A673 (cell line): ENCODE measurements at regions not wholly inside any gene's neighbourhood (a gene's known extent, or its start where the extent isn't known, plus 50 kb on each side); places are given as distances from the start of the nearest gene placed in this dataset.

ENCODE experiments used
- BruUV-seq: library from RNA; stranded (reverse); fragments of 400-500 nt; replicated peaks from 2 replicates; lab custom pipeline; 2021; lab: Mats Ljungman, UMichigan
- CTCF ChIA-PET: fragments of 300-600 bp; sonication (Branson Sonifier 250); formaldehyde crosslinking; loops from one replicate; lab custom pipeline; 2022; ENCODE audit warnings: antibody characterized with exemption; lab: Charles Lee
- POLR2A ChIA-PET: fragments of 300-600 bp; sonication (Branson Sonifier 250); formaldehyde crosslinking; loops from one replicate; lab custom pipeline; 2022; ENCODE audit warnings: antibody characterized with exemption; ENCODE audit not compliant: low non-redundant PET; lab: Charles Lee
- DNase-seq: peaks from one replicate; pipeline ENCODE4 v3.0.0-alpha.2; 2015; ENCODE audit warnings: low spot score
- H3K27ac ChIP-seq: fragments of 200-600 bp; sonication (generic); 2 replicates; pipeline ENCODE4 v1.5.1; 2016; ENCODE audit warnings: mixed run types, low read depth, mild to moderate bottlenecking, mixed read lengths, antibody characterized with exemption, low read length; ENCODE audit not compliant: poor library complexity, severe bottlenecking
- H3K27me3 ChIP-seq: fragments of 200-600 bp; sonication (generic); replicated peaks from 2 replicates; pipeline ENCODE4 v1.6.1; 2017; ENCODE audit warnings: mixed run types, low read depth, mild to moderate bottlenecking, mixed read lengths, antibody characterized with exemption, low read length; ENCODE audit not compliant: insufficient read depth, poor library complexity
- H3K36me3 ChIP-seq: fragments of 200-600 bp; sonication (generic); 2 replicates; pipeline ENCODE4 v1.6.1; 2016; ENCODE audit warnings: mixed run types, mild to moderate bottlenecking, mixed read lengths, antibody characterized with exemption, low read length; ENCODE audit not compliant: insufficient read depth, poor library complexity, severe bottlenecking
- H3K4me1 ChIP-seq: fragments of 200-600 bp; sonication (generic); 2 replicates; pipeline ENCODE4 v1.6.1; 2017; ENCODE audit warnings: mixed run types, mild to moderate bottlenecking, mixed read lengths, antibody characterized with exemption, low read length; ENCODE audit not compliant: insufficient read depth, poor library complexity, severe bottlenecking
- H3K4me3 ChIP-seq: fragments of 200-600 bp; sonication (generic); 2 replicates; pipeline ENCODE4 v1.5.1; 2016; ENCODE audit warnings: low read depth, mixed run types, mild to moderate bottlenecking, mixed read lengths, low read length; ENCODE audit not compliant: poor library complexity, severe bottlenecking
- H3K9me3 ChIP-seq: fragments of 200-600 bp; sonication (generic); 2 replicates; pipeline ENCODE4 v1.6.1; 2016; ENCODE audit warnings: mixed run types, low read depth, mild to moderate bottlenecking, mixed read lengths, antibody characterized with exemption, low read length; ENCODE audit not compliant: poor library complexity, severe bottlenecking
- CTCF ChIP-seq: fragments of 300-800, 200-600 bp; sonication (generic); conservative IDR thresholded peaks from 2 replicates; pipeline ENCODE4 v1.5.1; 2017; ENCODE audit warnings: low read depth, mild to moderate bottlenecking, antibody characterized with exemption, low read length, moderate library complexity, mixed read lengths
- EZH2 ChIP-seq: fragments of 200-600 bp; sonication (generic); IDR thresholded peaks from 2 replicates; pipeline ENCODE4 v1.6.1; 2017; ENCODE audit warnings: borderline replicate concordance, low read depth, mild to moderate bottlenecking, mixed read lengths, antibody characterized with exemption, low read length; ENCODE audit not compliant: poor library complexity, severe bottlenecking
- intact Hi-C: fragments of 100-400 bp; cut with micrococcal nuclease; formaldehyde crosslinking; loops from one replicate; pipeline ENCODE4 v1.10.0; 2022; ENCODE audit not compliant: unreplicated experiment

- Histone ChIP-seq H3K4me3 (no peak overlapping the region), H3K4me1 (no peaks in the 10 kb centered on the region), H3K27ac (no peak overlapping the region), H3K9me3 (peaks cover 7% of the 10 kb centered on the region), H3K36me3 (no peaks in the 10 kb centered on the region), H3K27me3 (no peaks in the 10 kb centered on the region)
- no TSS peak for BruUV-seq
- intact Hi-C loops: no loop called here
- ChIA-PET CTCF (no interaction called here), POLR2A (no interaction called here)
- TF ChIP-seq EZH2: no peak
- no peak for TF ChIP-seq CTCF
- no peak for DNase-seq
Observed at GRCh38 chr1:118243269-118243668, 58.2 kb upstream of the SPAG17 start.
